Fibroblast of mammary gland (primary cell): ENCODE measurements at regions not wholly inside any gene's neighbourhood (a gene's known extent, or its start where the extent isn't known, plus 50 kb on each side); places are given as distances from the start of the nearest gene placed in this dataset.
A peak's percentile ranks its signal among the peaks of the same experiment; 100 is the strongest.
"Not testable (repeated sequence)": the region's sequence is repeated elsewhere in the genome, so short reads cannot be mapped to it uniquely, and the experiment has no call there.

Source experiments
- DNase-seq: peaks from one replicate; pipeline ENCODE4 v3.0.0-alpha.2; 2010; ENCODE audit warnings: low read depth
- H3K4me3 ChIP-seq: 2 replicates; pipeline ENCODE4 v1.5.1; 2011; ENCODE audit warnings: low read depth, mild to moderate bottlenecking, low read length, moderate library complexity; ENCODE audit not compliant: control insufficient read depth
- CTCF ChIP-seq: conservative IDR thresholded peaks from 2 replicates; pipeline ENCODE4 v1.5.1; 2011; ENCODE audit warnings: low read depth, low read length, inconsistent platforms; ENCODE audit not compliant: control insufficient read depth, insufficient read depth

DNA sequence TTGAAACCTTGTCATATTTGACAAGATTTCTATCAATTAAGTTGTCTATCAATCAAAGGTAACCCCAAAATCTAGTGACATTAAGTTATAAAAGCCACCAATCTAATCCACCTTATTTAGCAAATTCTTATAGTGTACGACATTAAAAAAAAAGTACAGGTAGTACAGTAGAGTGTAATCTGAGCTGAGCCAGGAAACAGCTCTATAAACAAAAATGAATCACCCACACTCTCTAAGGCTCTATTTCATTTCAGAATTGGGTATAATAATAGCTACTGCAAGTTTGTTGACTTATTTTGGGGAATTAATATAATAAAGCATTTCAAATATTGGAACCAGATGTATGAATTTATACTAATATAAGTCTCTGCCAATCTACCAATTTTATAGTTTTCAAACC lies 342.4 kb upstream of the FLRT2 start:
- no peak for TF ChIP-seq CTCF
- DNase-seq: no peak
- H3K4me3 ChIP-seq: no peak overlapping the region

GRCh38 chr14:85188836-85189235 lies 341.1 kb upstream of the FLRT2 start:
- H3K4me3 ChIP-seq: no peak overlapping the region
- no peak for DNase-seq
- TF ChIP-seq CTCF: no peak

- not testable (repeated sequence) for DNase-seq, H3K4me3 ChIP-seq
Observed at GRCh38 chr14:85189253-85189652, 340.7 kb upstream of the FLRT2 start.

GRCh38 chr14:85190251-85190650 lies 339.7 kb upstream of the FLRT2 start:
- no peak overlapping the region for H3K4me3 ChIP-seq
- TF ChIP-seq CTCF: no peak
- no peak for DNase-seq

DNA sequence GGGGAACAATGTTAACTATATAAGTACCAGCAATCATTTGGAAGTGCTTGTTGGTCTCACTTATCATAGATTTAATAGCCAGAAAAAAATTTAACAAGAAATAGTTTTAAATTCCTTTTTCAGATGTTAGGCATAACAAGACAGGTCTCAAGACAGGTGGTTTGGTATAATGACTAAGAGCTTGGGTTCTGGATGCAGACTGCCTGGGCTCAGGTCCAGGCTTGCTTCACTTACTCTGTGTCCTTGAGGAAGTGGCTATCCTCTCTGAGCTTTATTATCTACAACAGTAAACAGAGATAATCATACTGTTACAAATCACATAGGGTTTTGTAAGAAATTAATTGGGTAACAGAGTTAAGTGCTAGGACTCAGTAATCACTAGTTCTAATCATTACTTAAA lies 338.0 kb upstream of the FLRT2 start:
- no peak for DNase-seq
- TF ChIP-seq CTCF: no peak
- H3K4me3 ChIP-seq: no peak overlapping the region

DNA sequence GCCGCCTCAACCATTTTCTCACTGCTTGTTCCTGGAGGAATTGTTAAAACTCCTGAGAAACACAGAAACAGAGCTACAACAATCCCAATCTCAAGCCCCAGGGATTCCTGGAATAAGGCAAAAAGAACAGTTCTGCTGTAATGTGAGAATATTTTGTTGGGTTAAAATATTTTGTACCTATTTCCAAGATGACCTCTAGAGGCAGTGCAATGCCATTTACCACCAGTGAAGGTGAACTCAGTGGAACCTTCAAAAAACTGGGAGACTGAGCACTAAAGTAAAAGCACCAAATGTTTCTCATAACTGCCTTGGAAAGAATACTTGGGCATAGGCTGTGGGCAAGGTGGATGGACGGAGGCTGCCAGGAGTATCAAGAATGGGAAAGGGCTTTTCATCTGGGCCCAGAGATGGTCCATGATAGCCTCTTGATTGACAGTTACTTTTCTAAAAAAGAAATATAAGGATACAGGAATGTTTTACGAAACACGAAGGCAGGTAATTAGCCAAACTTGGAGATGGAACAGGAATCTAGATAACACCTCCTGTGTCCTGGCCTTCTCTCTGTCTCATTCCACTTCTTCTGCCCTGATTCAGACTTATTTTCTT lies 334.0 kb upstream of the FLRT2 start:
- no peak overlapping the region for H3K4me3 ChIP-seq
- DNase-seq: peak; percentile 32
- TF ChIP-seq CTCF: peak; percentile 74

- no peak overlapping the region for H3K4me3 ChIP-seq
- TF ChIP-seq CTCF: no peak
- no peak for DNase-seq
Observed at GRCh38 chr14:85198001-85198400, 331.9 kb upstream of the FLRT2 start.
